HCT116 (cell line): ENCODE measurements at regions not wholly inside any gene's neighbourhood (a gene's known extent, or its start where the extent isn't known, plus 50 kb on each side); places are given as distances from the start of the nearest gene placed in this dataset.

ENCODE experiments used
- ATAC-seq: fragments of 200-7000 bp; cut with Tn5 transposase; 2 replicates; pipeline ENCODE4 v1.9.1; 2020; ENCODE audit warnings: mild to moderate bottlenecking, moderate library complexity
- BruUV-seq: library from RNA; stranded (reverse); fragments of 400-500 nt; replicated peaks from 2 replicates; lab custom pipeline; 2021; lab: Mats Ljungman, UMichigan
- CTCF ChIA-PET: fragments of 300-600 bp; sonication (Branson Sonifier 250); formaldehyde crosslinking; loops from one replicate; lab custom pipeline; 2021; ENCODE audit warnings: antibody characterized with exemption; lab: Charles Lee
- POLR2A ChIA-PET: fragments of 300-600, 350-600 bp; sonication (Branson Sonifier 250); formaldehyde crosslinking; loops from one replicate; lab custom pipeline; 2021; ENCODE audit warnings: antibody characterized with exemption; lab: Charles Lee
- RAD21 ChIA-PET, 2 experiments: fragments of 300-600 bp; sonication (Branson Sonifier 250); formaldehyde crosslinking; loops; one replicate each; lab custom pipeline; 2023; ENCODE audit warnings: low total read pairs in 2 of 2; ENCODE audit not compliant: uncharacterized antibody in 2 of 2, unreplicated experiment in 2 of 2, low non-redundant PET in 1 of 2; lab: Charles Lee
- DNase-seq: peaks from one replicate; pipeline ENCODE4 v3.0.0-alpha.2; 2010; ENCODE audit warnings: low read depth, low spot score
- H2AFZ ChIP-seq: fragments of 200-600 bp; shearing (Covaris generic), sonication (generic); 2 replicates; pipeline ENCODE4 v1.6.1; 2017; ENCODE audit warnings: low read depth, mixed run types, mixed read lengths, antibody characterized with exemption, low read length; ENCODE audit not compliant: poor library complexity, severe bottlenecking
- H3K27ac ChIP-seq: 2 replicates; pipeline ENCODE4 v1.5.1; 2012; ENCODE audit warnings: low read depth, low read length
- H3K27me3 ChIP-seq: fragments of 200-600 bp; sonication (generic); 2 replicates; pipeline ENCODE4 v1.6.1; 2016; ENCODE audit warnings: mixed run types, low read length, mixed read lengths; ENCODE audit not compliant: insufficient read depth
- H3K36me3 ChIP-seq, 2 experiments: fragments of 200-500 bp in 1 of 2; fragments of 200-600 bp in 1 of 2; sonication (Bioruptor generic) in 1 of 2; sonication (generic) in 1 of 2; 2 replicates each; pipeline versions ENCODE4 v1.5.1 to v1.6.1; 2014 to 2016; ENCODE audit warnings: low read length in 2 of 2, inconsistent platforms in 1 of 2, mixed read lengths in 1 of 2, mixed run types in 1 of 2; ENCODE audit not compliant: insufficient read depth in 2 of 2, control insufficient read depth in 1 of 2
- H3K4me1 ChIP-seq, 2 experiments: fragments of 200-600 bp in 1 of 2; sonication (generic) in 1 of 2; 2 replicates each; pipeline versions ENCODE4 v1.5.1 to v1.6.1; 2012 to 2017; ENCODE audit warnings: low read length in 2 of 2, inconsistent platforms in 1 of 2, mild to moderate bottlenecking in 1 of 2, mixed read lengths in 1 of 2, mixed run types in 1 of 2, moderate library complexity in 1 of 2; ENCODE audit not compliant: insufficient read depth in 2 of 2, control insufficient read depth in 1 of 2
- H3K4me2 ChIP-seq: fragments of 200-600 bp; sonication (generic); 2 replicates; pipeline ENCODE4 v1.6.1; 2017; ENCODE audit warnings: mixed run types, low read length, mixed read lengths
- H3K4me3 ChIP-seq, 2 experiments: fragments of 200-600 bp in 1 of 2; sonication (generic) in 1 of 2; replicated peaks in 1 of 2; 2 replicates each; pipeline ENCODE4 v1.5.1; 2011 to 2016; ENCODE audit warnings: low read length in 2 of 2, control low read depth in 1 of 2, low read depth in 1 of 2, mild to moderate bottlenecking in 1 of 2, mixed read lengths in 1 of 2, mixed run types in 1 of 2
- H3K79me2 ChIP-seq: fragments of 200-600 bp; sonication (generic); 2 replicates; pipeline ENCODE4 v1.6.1; 2017; ENCODE audit warnings: mild to moderate bottlenecking, mixed run types, low read length, moderate library complexity, mixed read lengths; ENCODE audit not compliant: insufficient read depth
- H3K9ac ChIP-seq: fragments of 200-600 bp; sonication (generic); 2 replicates; pipeline ENCODE4 v1.6.1; 2016; ENCODE audit warnings: low read length, mixed read lengths
- H3K9me2 ChIP-seq: fragments of 200-600 bp; sonication (generic), shearing (Covaris generic); 2 replicates; pipeline ENCODE4 v1.6.1; 2017; ENCODE audit warnings: mixed run types, mild to moderate bottlenecking, moderate library complexity; ENCODE audit not compliant: insufficient read depth
- H3K9me3 ChIP-seq, 2 experiments: fragments of 200-500 bp in 1 of 2; fragments of 200-600 bp in 1 of 2; sonication (Bioruptor generic) in 1 of 2; sonication (generic) in 1 of 2; 2 replicates each; pipeline ENCODE4 v1.6.1; 2014 to 2017; ENCODE audit warnings: low read length in 2 of 2, mixed read lengths in 2 of 2, inconsistent platforms in 1 of 2, low read depth in 1 of 2, mild to moderate bottlenecking in 1 of 2, mixed run types in 1 of 2, moderate library complexity in 1 of 2; ENCODE audit not compliant: control insufficient read depth in 1 of 2, insufficient read depth in 1 of 2
- H4K20me1 ChIP-seq: fragments of 200-600 bp; sonication (generic), shearing (Covaris generic); 2 replicates; pipeline ENCODE4 v1.6.1; 2017; ENCODE audit warnings: mixed run types, mild to moderate bottlenecking, moderate library complexity; ENCODE audit not compliant: insufficient read depth
- CBX3 ChIP-seq: IDR thresholded peaks from 2 replicates; pipeline ENCODE4 v1.6.1; 2012; ENCODE audit warnings: low read depth
- EGR1 ChIP-seq: IDR thresholded peaks from 2 replicates; pipeline ENCODE4 v1.6.1; 2012; ENCODE audit warnings: low read depth
- ELF1 ChIP-seq: IDR thresholded peaks from 2 replicates; pipeline ENCODE4 v1.6.1; 2012; ENCODE audit warnings: low read depth, borderline replicate concordance
- EZH2 ChIP-seq: fragments of 200-600 bp; sonication (generic); IDR thresholded peaks from 2 replicates; pipeline ENCODE4 v1.6.1; 2017; ENCODE audit warnings: antibody characterized with exemption, mixed run types
- FOSL1 ChIP-seq: IDR thresholded peaks from 2 replicates; pipeline ENCODE4 v1.6.1; 2012; ENCODE audit warnings: low read depth
- JUND ChIP-seq: IDR thresholded peaks from 2 replicates; pipeline ENCODE4 v1.6.1; 2012
- POLR2A ChIP-seq: IDR thresholded peaks from 2 replicates; pipeline ENCODE4 v1.7.0; 2011; ENCODE audit warnings: borderline replicate concordance; ENCODE audit not compliant: insufficient read depth, insufficient read length; ENCODE audit errors: extremely low read depth
- POLR2AphosphoS5 ChIP-seq: IDR thresholded peaks from 2 replicates; pipeline ENCODE4 v1.6.1; 2011; ENCODE audit warnings: mild to moderate bottlenecking, low read depth, low read length, moderate library complexity
- RAD21 ChIP-seq: IDR thresholded peaks from 2 replicates; pipeline ENCODE4 v1.6.1; 2012; ENCODE audit warnings: low read depth, mild to moderate bottlenecking
- SP1 ChIP-seq: IDR thresholded peaks from 2 replicates; pipeline ENCODE4 v1.6.1; 2012; ENCODE audit warnings: low read depth
- SRF ChIP-seq: IDR thresholded peaks from 2 replicates; pipeline ENCODE4 v1.6.1; 2012; ENCODE audit warnings: low read depth
- TCF7L2 ChIP-seq: IDR thresholded peaks from 2 replicates; pipeline ENCODE4 v1.7.0; 2011; ENCODE audit warnings: borderline replicate concordance, inconsistent platforms; ENCODE audit not compliant: insufficient read depth, insufficient read length; ENCODE audit errors: extremely low read depth
- YY1 ChIP-seq: IDR thresholded peaks from 2 replicates; pipeline ENCODE4 v1.6.1; 2011; ENCODE audit warnings: low read length, low read depth, moderate library complexity, mild to moderate bottlenecking; ENCODE audit not compliant: insufficient replicate concordance; ENCODE audit errors: extremely low read depth
- ZFX ChIP-seq: fragments of 450-650 bp; IDR thresholded peaks from 2 replicates; pipeline ENCODE4 v1.6.1; 2017
- ZNF274 ChIP-seq: fragments of 200-500 bp; sonication (Bioruptor generic); IDR thresholded peaks from 2 replicates; pipeline ENCODE4 v1.6.1; 2014; ENCODE audit warnings: mild to moderate bottlenecking, low read depth, low read length, inconsistent platforms
- intact Hi-C: fragments of 100-400 bp; cut with micrococcal nuclease; formaldehyde crosslinking; loops from 2 replicates; pipeline ENCODE4 v1.10.0; 2022
- TF ChIP-seq, protein P1 (sequence below): IDR thresholded peaks from 2 replicates; pipeline ENCODE4 v1.6.1; 2012
- TF ChIP-seq, protein P2 (sequence below): IDR thresholded peaks from 2 replicates; pipeline ENCODE4 v1.6.1; 2012; ENCODE audit warnings: low read depth
- TF ChIP-seq, protein P3 (sequence below), 3 experiments: fragments of 200-600 bp in 1 of 3; sonication (generic) in 1 of 3; IDR thresholded peaks in 2 of 3; conservative IDR thresholded peaks in 1 of 3; 2 replicates each; pipeline ENCODE4 v1.5.1; 2012 to 2017; ENCODE audit warnings: low read depth in 2 of 3, low read length in 2 of 3, antibody characterized with exemption in 1 of 3, borderline replicate concordance in 1 of 3, control low read depth in 1 of 3, mild to moderate bottlenecking in 1 of 3, mixed read lengths in 1 of 3, mixed run types in 1 of 3, moderate library complexity in 1 of 3; ENCODE audit not compliant: insufficient read depth in 1 of 3
- TF ChIP-seq, protein P4 (sequence below): IDR thresholded peaks from 2 replicates; pipeline ENCODE4 v1.6.1; 2012
- TF ChIP-seq, protein P5 (sequence below): IDR thresholded peaks from 2 replicates; pipeline ENCODE4 v1.6.1; 2011; ENCODE audit warnings: mild to moderate bottlenecking, low read length, moderate library complexity; ENCODE audit not compliant: insufficient replicate concordance; ENCODE audit errors: extremely low read depth

DNA sequence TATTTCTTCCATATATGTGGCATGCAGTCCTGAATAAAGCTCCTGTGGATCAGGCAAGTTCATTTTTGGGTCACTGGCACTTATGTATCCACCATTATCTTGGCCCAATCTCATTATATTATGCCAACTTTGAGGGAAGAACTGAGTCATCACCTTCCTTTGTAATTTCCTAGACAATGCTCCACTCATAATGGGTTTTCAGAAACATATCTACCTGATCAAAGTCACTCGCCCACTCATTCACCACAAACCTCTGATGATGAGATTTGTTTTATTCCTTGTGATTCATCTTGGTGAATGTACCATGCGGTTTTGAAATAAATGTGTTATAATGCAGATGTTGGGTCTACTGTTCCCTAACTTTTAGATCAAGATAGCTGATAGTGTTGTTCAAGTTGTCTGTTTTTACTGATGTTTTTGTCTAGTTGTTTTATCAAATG, 525.8 kb downstream of the KIF20B start:
- Histone ChIP-seq H3K4me3 (no peak overlapping the region), H2AFZ (no peak overlapping the region), H3K9me3 (0 out of 4 replicates have a peak, but pooled peaks cover 0 to 4% of the 10 kb centered on the region in 2 experiments), H3K9me2 (no peaks in the 10 kb centered on the region), H3K27ac (peak overlapping the region; percentile 94), H3K79me2 (no peaks in the 10 kb centered on the region), H3K4me1 (peaks cover 40 to 61% of the 10 kb centered on the region in 2 experiments), H3K9ac (peak overlapping the region; percentile 58), H3K36me3 (peaks cover 0 to 37% of the 10 kb centered on the region in 2 experiments; a peak in 2 of 4 replicates), H3K4me2 (peak overlapping the region; percentile 62), H3K27me3 (no peaks in the 10 kb centered on the region), H4K20me1 (no peaks in the 10 kb centered on the region)
- intact Hi-C loops, result loop anchor here (5.0 to 10.0 kb wide), 4 partner anchors 90 to 628 kb away; partner anchors contain the start of gene HTR7
- ChIA-PET CTCF (no interaction called here), RAD21 (no interaction called here), POLR2A (interaction anchor here (0.7 to 3.1 kb wide), 2 partner anchors 88 to 92 kb away, joined by 3 to 9 read pairs; no protein-coding TSS in a partner anchor)
- no TSS peak for BruUV-seq
- DNase-seq (peak; percentile 99), ATAC-seq (peak; percentile 84)
- TF ChIP-seq SP1 (peak; percentile 99), ELF1 (peak; percentile 24; the same call in 1 of the 2 replicates), EZH2 (no peak), FOSL1 (peak; percentile 99), TCF7L2 (peak; percentile 99), JUND (peak; percentile 100), EGR1 (peak; percentile 99), ZFX (no peak), CBX3 (peak; percentile 98), ZNF274 (no peak), SRF (peak; percentile 86), POLR2A (no peak), YY1 (no peak), POLR2AphosphoS5 (peak; percentile 75; the same call in 1 of the 2 replicates), RAD21 (peak; percentile 60)
- TF ChIP-seq, protein P1, sequence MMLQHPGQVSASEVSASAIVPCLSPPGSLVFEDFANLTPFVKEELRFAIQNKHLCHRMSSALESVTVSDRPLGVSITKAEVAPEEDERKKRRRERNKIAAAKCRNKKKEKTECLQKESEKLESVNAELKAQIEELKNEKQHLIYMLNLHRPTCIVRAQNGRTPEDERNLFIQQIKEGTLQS, result peak; percentile 88
- TF ChIP-seq, protein P2, sequence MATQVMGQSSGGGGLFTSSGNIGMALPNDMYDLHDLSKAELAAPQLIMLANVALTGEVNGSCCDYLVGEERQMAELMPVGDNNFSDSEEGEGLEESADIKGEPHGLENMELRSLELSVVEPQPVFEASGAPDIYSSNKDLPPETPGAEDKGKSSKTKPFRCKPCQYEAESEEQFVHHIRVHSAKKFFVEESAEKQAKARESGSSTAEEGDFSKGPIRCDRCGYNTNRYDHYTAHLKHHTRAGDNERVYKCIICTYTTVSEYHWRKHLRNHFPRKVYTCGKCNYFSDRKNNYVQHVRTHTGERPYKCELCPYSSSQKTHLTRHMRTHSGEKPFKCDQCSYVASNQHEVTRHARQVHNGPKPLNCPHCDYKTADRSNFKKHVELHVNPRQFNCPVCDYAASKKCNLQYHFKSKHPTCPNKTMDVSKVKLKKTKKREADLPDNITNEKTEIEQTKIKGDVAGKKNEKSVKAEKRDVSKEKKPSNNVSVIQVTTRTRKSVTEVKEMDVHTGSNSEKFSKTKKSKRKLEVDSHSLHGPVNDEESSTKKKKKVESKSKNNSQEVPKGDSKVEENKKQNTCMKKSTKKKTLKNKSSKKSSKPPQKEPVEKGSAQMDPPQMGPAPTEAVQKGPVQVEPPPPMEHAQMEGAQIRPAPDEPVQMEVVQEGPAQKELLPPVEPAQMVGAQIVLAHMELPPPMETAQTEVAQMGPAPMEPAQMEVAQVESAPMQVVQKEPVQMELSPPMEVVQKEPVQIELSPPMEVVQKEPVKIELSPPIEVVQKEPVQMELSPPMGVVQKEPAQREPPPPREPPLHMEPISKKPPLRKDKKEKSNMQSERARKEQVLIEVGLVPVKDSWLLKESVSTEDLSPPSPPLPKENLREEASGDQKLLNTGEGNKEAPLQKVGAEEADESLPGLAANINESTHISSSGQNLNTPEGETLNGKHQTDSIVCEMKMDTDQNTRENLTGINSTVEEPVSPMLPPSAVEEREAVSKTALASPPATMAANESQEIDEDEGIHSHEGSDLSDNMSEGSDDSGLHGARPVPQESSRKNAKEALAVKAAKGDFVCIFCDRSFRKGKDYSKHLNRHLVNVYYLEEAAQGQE, result no peak
- TF ChIP-seq, protein P3, sequence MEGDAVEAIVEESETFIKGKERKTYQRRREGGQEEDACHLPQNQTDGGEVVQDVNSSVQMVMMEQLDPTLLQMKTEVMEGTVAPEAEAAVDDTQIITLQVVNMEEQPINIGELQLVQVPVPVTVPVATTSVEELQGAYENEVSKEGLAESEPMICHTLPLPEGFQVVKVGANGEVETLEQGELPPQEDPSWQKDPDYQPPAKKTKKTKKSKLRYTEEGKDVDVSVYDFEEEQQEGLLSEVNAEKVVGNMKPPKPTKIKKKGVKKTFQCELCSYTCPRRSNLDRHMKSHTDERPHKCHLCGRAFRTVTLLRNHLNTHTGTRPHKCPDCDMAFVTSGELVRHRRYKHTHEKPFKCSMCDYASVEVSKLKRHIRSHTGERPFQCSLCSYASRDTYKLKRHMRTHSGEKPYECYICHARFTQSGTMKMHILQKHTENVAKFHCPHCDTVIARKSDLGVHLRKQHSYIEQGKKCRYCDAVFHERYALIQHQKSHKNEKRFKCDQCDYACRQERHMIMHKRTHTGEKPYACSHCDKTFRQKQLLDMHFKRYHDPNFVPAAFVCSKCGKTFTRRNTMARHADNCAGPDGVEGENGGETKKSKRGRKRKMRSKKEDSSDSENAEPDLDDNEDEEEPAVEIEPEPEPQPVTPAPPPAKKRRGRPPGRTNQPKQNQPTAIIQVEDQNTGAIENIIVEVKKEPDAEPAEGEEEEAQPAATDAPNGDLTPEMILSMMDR (IDR thresholded peaks at IDR 0.05 in 2 of 3, conservative IDR thresholded peaks at IDR 0.05 in 1 of 3; ENCODE audit: borderline replicate concordance in 1 of 3, insufficient read depth in 1 of 3, low read depth in 2 of 3, low read length in 2 of 3), result no peak
- TF ChIP-seq, protein P4, sequence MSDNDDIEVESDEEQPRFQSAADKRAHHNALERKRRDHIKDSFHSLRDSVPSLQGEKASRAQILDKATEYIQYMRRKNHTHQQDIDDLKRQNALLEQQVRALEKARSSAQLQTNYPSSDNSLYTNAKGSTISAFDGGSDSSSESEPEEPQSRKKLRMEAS, result peak; percentile 81
- TF ChIP-seq, protein P5, sequence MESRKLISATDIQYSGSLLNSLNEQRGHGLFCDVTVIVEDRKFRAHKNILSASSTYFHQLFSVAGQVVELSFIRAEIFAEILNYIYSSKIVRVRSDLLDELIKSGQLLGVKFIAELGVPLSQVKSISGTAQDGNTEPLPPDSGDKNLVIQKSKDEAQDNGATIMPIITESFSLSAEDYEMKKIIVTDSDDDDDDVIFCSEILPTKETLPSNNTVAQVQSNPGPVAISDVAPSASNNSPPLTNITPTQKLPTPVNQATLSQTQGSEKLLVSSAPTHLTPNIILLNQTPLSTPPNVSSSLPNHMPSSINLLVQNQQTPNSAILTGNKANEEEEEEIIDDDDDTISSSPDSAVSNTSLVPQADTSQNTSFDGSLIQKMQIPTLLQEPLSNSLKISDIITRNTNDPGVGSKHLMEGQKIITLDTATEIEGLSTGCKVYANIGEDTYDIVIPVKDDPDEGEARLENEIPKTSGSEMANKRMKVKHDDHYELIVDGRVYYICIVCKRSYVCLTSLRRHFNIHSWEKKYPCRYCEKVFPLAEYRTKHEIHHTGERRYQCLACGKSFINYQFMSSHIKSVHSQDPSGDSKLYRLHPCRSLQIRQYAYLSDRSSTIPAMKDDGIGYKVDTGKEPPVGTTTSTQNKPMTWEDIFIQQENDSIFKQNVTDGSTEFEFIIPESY, result peak; percentile 71
